Peyer's patch (tissue), 4 donors: ENCODE measurements at regions not wholly inside any gene's neighbourhood (a gene's known extent, or its start where the extent isn't known, plus 50 kb on each side); places are given as distances from the start of the nearest gene placed in this dataset.

Experiments used
- DNase-seq, 3 donors: peaks; one replicate each; pipeline ENCODE4 v3.0.0-alpha.2; 2017 to 2019
- H3K27ac ChIP-seq, 4 donors: fragments of 200-600 bp; sonication (generic); one replicate each; pipeline ENCODE4 v1.5.1; 2016 to 2019
- H3K27me3 ChIP-seq, 2 donors: fragments of 200-600 bp; sonication (generic); one replicate each; pipeline ENCODE4 v1.5.1; 2019
- H3K36me3 ChIP-seq, 3 donors: fragments of 200-600 bp; sonication (generic); one replicate each; pipeline ENCODE4 v1.5.1; 2016 to 2019
- H3K4me1 ChIP-seq, 4 donors: fragments of 200-600 bp; sonication (generic); one replicate each; pipeline ENCODE4 v1.5.1; 2016 to 2019
- H3K4me3 ChIP-seq, 4 donors: fragments of 200-600 bp; sonication (generic); 1 replicate in 3 of 4; 2 replicates in 1 of 4; pipeline ENCODE4 v1.5.1; 2016 to 2019; ENCODE audit warnings: mild to moderate bottlenecking in 1 of 4
- H3K9me3 ChIP-seq, 4 donors: fragments of 200-600 bp; sonication (generic); one replicate each; pipeline ENCODE4 v1.5.1; 2016 to 2019; ENCODE audit warnings: mild to moderate bottlenecking in 1 of 4
- POLR2A ChIP-seq, 2 donors: fragments of 450-650 bp; IDR thresholded peaks; one replicate each; pipeline ENCODE4 v1.5.1; 2017; ENCODE audit warnings: antibody characterized with exemption in 2 of 2, mild to moderate bottlenecking in 2 of 2, moderate library complexity in 2 of 2
- TF ChIP-seq, protein P1 (sequence below), 6 experiments: fragments of 450-650 bp in 4 of 6; fragments of 200-600 bp in 2 of 6; sonication (generic) in 1 of 6; IDR thresholded peaks; one replicate each; pipeline ENCODE4 v1.5.1; 2017 to 2019; ENCODE audit warnings: antibody characterized with exemption in 6 of 6, mild to moderate bottlenecking in 3 of 6, moderate library complexity in 1 of 6

DNA sequence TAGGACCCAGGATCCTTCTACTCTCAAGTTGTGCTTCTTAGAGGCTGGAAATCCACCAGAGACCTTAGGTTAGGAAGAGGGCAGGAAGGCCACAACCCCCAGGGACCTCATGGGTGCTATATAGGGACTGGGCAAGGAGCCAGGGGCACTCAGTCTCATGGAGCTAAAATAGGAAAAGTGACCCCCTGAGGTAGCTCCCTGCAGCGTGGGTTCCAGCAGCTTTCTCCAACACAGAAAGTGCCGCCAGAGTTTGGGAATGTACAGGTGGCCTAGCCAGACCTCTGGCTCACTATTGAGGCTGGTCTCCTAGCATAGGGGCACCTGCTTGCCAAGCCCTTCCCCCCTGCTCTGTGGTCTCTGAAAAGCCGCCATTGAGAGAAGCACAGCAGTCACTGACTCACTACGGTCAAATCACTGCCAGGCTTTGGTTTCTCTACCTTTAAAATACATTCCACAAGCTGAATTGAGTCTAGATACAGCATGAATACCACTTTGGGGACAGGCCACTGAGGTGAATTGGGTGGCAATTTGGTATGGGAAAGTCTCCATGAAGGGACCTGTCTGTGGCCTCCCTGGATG lies 333.2 kb upstream of the PODXL start:
- H3K27ac ChIP-seq = no peak overlapping the region
- H3K4me1 ChIP-seq = no peaks in the 10 kb centered on the region
- TF ChIP-seq, protein P1, sequence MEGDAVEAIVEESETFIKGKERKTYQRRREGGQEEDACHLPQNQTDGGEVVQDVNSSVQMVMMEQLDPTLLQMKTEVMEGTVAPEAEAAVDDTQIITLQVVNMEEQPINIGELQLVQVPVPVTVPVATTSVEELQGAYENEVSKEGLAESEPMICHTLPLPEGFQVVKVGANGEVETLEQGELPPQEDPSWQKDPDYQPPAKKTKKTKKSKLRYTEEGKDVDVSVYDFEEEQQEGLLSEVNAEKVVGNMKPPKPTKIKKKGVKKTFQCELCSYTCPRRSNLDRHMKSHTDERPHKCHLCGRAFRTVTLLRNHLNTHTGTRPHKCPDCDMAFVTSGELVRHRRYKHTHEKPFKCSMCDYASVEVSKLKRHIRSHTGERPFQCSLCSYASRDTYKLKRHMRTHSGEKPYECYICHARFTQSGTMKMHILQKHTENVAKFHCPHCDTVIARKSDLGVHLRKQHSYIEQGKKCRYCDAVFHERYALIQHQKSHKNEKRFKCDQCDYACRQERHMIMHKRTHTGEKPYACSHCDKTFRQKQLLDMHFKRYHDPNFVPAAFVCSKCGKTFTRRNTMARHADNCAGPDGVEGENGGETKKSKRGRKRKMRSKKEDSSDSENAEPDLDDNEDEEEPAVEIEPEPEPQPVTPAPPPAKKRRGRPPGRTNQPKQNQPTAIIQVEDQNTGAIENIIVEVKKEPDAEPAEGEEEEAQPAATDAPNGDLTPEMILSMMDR (IDR thresholded peaks at IDR 0.05) = no peak
- TF ChIP-seq POLR2A (IDR thresholded peaks at IDR 0.05) = no peak
- no peak for DNase-seq
- no peaks in the 10 kb centered on the region for H3K9me3 ChIP-seq
- H3K27me3 ChIP-seq = no peaks in the 10 kb centered on the region
- H3K36me3 ChIP-seq = no peaks in the 10 kb centered on the region
- no peak overlapping the region for H3K4me3 ChIP-seq

DNA sequence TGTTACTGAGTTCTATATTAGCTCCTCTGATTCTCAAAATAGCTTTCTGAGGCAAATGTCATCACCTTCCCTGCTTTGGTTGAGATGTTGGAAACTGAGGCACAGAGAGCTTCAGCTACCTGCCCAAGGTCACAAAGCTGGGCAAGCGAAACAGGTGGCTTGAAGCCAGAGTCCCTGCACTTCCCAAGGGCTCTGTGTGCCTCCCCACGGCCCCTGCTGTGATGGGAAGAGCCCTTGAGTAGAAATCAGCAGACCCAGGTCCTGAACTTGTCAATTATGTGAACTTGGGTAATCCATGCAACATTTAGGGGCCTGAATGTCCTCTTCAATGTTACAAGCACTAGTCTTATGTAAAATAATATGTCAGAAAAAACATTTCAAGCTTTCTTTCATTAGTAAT lies 327.3 kb upstream of the PODXL start:
- Histone ChIP-seq H3K27me3 (no peaks in the 10 kb centered on the region), H3K36me3 (no peaks in the 10 kb centered on the region), H3K9me3 (no peaks in the 10 kb centered on the region), H3K27ac (no peak overlapping the region), H3K4me1 (no peaks in the 10 kb centered on the region), H3K4me3 (no peak overlapping the region)
- DNase-seq = no peak
- TF ChIP-seq, protein P1 (IDR thresholded peaks at IDR 0.05) = no peak
- no peak for TF ChIP-seq POLR2A (IDR thresholded peaks at IDR 0.05)

DNA sequence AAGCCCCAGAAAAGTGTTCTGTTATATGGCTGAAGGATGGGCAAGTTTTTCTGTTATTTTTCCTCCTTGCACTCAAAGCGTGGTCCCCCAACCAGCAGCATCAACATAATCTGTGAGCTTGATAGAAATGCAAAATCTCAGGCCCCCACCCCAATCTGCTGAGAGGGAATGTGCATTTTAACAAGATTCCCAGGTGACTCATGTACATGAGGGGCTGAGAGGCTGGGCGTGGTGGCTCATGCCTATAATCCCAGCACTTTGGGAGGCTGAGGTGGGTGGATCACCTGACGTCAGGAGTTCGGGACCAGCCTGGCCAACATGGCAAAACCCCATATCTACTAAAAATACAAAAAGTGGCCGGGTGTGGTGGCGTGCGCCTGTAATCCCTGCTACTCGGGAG lies 326.8 kb upstream of the PODXL start:
- Histone ChIP-seq H3K4me3 (no peak overlapping the region), H3K36me3 (no peaks in the 10 kb centered on the region), H3K27me3 (no peaks in the 10 kb centered on the region), H3K9me3 (no peaks in the 10 kb centered on the region), H3K27ac (no peak overlapping the region), H3K4me1 (no peaks in the 10 kb centered on the region)
- no peak for DNase-seq
- TF ChIP-seq, protein P1 (IDR thresholded peaks at IDR 0.05) = no peak
- no peak for TF ChIP-seq POLR2A (IDR thresholded peaks at IDR 0.05)

DNA sequence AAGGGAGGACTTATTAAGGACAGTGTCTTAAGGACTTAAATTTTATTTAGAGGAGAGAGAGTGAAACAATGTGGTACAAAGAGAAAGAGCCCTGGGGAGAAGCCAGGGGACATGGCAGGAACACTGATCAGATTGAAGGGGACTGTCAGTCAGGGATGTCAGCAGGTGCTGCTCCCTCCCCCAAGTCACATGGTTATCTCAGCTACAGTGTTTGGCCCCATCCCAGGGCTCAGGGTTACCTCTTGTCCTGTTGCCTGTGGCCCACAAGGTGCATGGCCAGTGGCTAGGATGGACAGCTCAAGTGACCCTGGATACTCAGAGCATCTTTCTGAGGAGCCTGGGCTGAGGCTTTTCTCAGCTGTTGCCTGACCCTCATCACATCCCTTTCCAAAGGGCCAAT lies 325.9 kb upstream of the PODXL start:
- H3K27me3 ChIP-seq = no peaks in the 10 kb centered on the region
- H3K4me1 ChIP-seq = no peaks in the 10 kb centered on the region
- H3K36me3 ChIP-seq = no peaks in the 10 kb centered on the region
- DNase-seq = no peak
- TF ChIP-seq POLR2A (IDR thresholded peaks at IDR 0.05) = no peak
- TF ChIP-seq, protein P1 (IDR thresholded peaks at IDR 0.05) = no peak
- no peak overlapping the region for H3K27ac ChIP-seq
- H3K9me3 ChIP-seq = no peaks in the 10 kb centered on the region
- no peak overlapping the region for H3K4me3 ChIP-seq

DNA sequence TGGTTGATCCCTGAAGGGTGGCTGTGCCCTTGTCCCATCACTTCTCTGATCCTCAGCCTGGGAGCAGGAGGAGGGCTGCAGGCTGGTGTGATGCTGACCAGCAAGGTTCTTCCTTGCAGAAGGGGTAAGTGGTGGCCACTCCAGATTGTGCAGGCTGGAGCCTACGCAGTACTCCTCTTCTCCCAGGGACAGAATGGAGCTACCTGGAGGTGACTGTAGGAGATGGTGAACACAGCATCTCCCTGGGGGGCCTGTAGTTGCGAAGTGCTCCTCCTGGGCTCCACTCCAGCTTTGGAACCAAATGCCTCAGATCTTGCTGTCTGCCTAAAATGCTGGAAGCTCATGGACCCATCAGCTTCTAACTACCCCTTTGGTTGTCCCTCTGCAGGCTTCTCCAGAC lies 323.6 kb upstream of the PODXL start:
- Histone ChIP-seq H3K27me3 (no peaks in the 10 kb centered on the region), H3K4me3 (no peak overlapping the region), H3K36me3 (no peaks in the 10 kb centered on the region), H3K9me3 (no peaks in the 10 kb centered on the region), H3K27ac (no peak overlapping the region), H3K4me1 (no peaks in the 10 kb centered on the region)
- no peak for TF ChIP-seq POLR2A (IDR thresholded peaks at IDR 0.05)
- TF ChIP-seq, protein P1 (IDR thresholded peaks at IDR 0.05) = no peak
- DNase-seq = no peak

DNA sequence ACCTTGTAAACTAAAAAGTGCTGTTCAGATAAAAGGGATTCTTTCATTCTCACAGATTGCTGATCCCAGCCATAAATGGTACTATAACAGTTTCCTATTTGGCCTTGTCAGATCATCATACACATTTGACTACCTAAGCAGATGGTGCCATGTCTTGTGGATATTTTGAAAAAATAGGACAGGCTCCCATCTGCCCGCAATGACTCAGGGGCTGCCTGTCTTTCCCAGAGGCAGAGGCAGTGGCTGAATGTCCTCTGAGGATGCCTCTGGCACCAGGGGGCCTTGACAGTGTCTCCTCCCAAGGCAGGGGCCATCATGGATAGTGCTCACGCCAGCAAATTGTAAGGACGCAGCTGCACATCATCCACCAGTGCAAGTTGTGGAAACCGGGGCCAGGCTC lies 323.0 kb upstream of the PODXL start:
- H3K36me3 ChIP-seq = no peaks in the 10 kb centered on the region
- no peak for TF ChIP-seq POLR2A (IDR thresholded peaks at IDR 0.05)
- TF ChIP-seq, protein P1 (IDR thresholded peaks at IDR 0.05) = no peak
- no peaks in the 10 kb centered on the region for H3K9me3 ChIP-seq
- H3K4me3 ChIP-seq = no peak overlapping the region
- H3K27me3 ChIP-seq = no peaks in the 10 kb centered on the region
- no peaks in the 10 kb centered on the region for H3K4me1 ChIP-seq
- no peak for DNase-seq
- no peak overlapping the region for H3K27ac ChIP-seq
